NCI-H345 treated with DMSO at 0.1 percent for 48 hours (cell line): ENCODE measurements at regions not wholly inside any gene's neighbourhood (a gene's known extent, or its start where the extent isn't known, plus 50 kb on each side); places are given as distances from the start of the nearest gene placed in this dataset.

Experiments used
- DNase-seq: peaks from one replicate; lab custom pipeline; 2025; ENCODE audit not compliant: unreplicated experiment; lab: John Stamatoyannopoulos, UW

DNA sequence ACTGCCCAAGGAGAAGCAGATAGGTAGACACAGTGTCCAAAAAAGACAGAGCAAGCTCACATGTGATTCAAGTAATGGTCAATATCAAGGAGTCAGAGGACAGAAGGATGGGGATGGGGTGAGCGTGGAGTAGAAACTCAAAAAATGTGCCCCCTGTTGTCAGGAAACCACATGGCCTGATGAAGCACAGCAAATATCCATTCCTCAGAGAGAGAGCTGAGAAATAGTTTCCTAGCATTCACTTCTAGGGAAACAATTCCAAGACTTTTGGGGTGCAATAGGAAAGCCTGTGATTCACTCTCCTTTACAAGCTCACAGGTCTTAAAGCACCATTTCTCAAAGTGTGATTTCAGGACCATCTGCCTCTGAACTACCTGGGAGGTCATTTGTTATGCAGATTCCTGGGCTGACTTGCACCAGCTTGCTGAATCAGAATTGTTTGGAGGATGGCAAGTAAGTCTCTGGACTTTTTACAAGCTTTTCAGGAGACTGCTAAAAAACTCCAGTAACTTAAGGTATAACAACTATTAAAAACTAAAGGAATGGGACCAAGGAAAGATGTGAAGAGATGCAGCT lies 432.8 kb downstream of the HDGFL1 start:
- no peak for DNase-seq

DNA sequence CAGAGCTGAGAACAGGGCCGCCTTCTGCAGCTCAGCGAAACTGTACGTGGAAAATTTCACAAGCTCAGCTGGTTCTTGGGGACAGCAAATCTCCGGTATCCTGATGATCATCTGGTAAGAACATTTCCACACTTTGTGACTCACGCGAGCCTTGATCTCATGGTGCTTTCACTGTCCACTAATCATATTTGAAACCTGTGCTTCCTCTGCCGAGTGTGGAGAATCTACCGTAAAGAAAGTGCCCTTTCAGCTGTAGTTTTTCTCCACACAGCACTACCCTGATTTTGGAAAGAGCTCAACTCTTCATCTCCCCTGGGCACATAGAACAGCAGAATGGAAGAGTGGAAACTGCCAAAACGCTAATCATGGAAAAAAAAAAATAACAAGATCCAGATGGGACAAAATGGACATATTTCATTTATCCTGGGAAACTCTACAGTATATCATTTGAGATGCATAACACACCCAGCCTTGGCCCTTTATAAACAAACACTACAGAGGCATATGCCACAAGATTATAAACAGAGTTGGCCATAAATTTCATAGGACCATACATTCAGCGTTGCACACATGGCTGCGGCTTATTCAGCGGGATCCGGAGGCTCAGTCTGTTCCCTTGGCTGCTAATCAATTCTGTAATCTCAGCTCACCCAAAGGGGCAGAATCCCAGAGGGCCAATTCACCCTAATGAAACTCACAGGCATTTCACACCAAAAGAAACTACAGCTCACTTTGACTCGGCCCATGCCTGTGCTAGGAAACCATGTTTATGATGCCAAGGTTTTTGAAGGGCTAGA lies 434.5 kb downstream of the HDGFL1 start:
- DNase-seq = no peak

DNA sequence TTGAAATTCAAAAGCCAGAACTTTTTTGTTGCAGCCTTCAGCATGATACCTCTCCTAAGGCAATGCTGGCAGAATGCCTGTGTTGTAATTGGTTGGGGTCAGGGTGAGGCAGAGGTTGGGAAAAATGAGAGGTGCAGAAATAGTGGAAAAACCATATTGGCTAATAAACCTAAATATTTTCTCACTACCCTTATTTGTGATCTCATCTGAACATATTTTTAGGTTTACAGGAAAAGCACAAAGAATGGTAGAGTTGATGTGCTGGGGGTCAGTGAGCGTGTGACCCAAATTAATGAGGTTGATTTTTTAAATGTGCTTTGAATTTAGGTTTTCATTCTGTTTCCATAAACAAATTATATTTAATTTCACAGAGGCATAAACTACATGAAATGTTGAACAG lies 437.3 kb downstream of the HDGFL1 start:
- DNase-seq = no peak

DNA sequence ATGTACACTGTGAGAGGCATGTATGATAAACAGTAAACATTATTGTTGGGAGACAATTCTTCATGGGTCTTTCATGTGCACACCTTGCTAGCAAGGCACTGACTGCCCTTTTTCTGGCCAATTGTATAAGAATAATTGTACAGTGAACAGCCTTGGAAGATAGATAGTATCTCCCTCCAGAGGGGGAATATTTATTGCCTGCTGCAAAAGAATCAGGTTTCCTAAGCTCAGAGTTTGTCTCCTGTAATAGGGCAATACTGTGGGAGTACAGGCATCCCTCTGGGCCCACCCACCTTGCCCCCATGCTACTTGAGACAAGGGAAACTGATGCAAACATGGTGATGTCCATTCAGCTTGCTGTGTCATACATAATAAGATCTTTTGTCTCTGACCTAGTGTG lies 442.2 kb downstream of the HDGFL1 start:
- DNase-seq = no peak

DNA sequence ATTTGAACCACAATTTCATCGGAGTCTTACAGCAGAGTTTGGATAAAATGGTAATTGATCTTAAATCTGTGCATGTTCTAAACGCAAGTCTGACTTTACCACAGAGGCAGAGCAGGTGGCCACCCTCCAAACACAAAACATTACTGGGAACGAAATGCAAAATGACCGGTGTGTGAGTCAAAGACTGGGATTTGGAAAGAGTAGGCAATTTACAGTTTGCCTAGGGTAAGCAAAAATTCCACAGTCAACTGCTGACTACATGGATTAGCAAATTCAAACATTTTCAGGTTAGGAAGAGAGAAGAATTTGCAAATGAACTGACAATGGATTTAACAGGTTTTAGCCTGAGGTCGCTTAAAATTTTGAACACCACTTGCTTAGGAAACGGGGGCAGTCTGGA lies 444.4 kb downstream of the HDGFL1 start:
- DNase-seq = no peak

DNA sequence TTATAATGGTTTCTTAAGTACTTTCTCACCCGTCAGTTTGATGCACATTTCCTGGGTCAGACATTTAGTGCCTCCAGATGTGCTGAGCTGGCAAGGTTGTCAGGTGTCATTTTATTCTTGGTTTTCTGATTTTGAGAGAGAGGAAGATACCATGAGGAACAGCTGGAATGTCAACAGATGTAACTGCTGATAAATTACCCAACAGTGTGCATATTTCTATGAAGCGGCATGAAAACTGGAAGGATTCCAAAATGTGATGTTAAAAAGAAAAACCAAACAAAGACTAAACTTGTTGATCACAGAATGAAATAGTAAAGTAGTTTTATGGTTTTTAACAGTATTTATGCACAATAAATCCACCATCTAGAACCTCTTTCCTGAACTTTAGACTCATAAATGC lies 447.3 kb downstream of the HDGFL1 start:
- DNase-seq = no peak

DNA sequence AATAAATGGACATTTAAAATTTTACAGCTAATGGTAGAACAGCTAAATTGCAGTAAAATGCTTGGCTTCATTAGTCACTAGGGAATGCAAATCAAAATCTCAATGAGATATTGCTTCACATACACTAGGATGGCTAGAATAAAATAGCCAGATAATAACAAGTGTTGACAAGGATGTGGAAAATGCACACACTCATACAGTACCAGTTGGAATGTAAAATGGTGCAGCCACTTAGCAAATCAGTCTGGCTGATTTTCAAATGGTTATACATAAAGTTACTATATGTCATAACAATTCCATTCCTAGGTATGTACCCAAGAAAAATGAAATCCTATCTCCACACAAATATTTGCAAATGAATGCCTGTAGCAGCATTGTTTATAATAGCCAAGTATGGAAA lies 452.1 kb downstream of the HDGFL1 start:
- DNase-seq = no peak

DNA sequence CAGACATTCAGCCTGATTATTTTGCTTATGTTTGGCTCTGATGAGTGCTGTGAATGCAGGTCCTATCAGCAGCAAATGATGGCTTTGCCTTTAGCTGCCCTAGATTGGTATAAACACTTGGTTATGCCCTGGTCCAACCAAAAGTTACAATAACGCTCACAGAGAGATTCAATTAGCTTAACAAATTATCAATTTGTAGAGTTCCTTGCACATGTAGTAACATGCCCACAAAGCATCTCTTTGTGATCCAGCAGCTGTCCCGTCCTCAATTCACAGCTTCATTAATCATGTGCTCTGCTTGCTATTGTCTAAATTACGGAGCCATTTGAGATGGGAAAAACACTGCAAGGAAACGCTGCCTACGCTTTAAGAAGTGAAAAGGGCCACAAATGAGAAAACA lies 457.9 kb downstream of the HDGFL1 start:
- peak; percentile 79 for DNase-seq

DNA sequence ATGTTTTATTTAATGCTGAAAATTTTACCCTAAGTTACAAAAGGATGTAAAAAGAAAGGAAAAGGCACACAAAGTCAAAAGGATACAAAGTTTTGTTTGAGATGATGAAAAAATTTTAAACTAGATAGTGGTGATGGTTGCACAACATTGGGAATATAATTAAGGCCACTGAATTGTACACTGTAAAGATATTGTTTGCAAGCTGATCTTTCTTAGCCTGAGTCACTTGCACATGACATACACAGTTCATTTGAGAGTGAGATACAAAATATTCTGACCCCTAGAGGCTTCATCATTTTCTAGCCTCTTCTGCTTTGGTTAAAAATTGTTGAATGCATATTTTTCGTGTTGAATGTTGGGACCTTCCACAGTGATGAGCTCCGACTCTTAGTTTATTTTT lies 462.6 kb downstream of the HDGFL1 start:
- no peak for DNase-seq

DNA sequence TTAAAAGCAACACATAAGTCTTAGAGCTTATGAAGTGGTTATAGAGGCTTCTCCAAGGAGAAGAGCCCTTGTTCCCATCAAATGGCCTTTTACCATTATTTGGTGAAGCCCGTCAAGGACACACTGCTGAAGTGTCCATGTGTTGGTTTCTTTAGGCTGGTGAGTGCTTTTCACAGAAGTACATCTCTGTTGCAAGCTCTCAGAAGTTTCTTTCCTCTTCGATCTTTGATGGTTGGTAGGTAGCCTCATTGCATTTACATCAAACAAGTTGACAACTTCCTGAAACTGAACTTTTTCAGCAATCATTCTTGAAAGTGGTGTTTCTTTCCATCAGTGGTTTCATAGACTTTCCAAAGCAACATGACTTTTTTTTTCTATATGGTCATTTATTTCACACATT lies 465.6 kb downstream of the HDGFL1 start:
- no peak for DNase-seq

DNA sequence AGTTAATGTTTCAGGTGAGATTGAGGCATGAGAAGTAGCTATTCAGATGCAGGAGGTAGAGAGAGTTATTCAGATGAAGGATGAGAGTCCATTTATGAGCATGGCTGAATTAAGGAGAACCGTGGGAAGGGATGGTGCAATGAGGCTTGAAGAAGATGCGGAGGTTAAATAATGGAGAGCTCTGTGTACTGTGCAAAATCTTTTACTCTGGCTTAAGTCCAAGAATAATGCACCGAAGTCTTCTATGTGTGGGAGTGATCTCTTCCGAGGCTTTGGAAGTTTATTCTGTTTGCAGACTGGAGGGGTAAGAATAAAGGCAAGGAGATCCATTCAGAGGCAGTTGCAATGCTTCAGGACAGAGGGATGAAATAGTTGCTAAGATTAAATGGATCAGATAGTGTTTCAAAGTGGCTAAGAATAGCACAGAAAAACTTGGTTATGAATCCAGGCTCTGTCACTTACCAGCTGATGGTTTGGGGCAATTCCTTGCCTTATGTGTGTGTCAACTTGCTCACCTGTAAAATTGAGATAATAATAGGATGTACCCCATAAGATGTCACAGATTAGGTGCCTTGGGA lies 467.1 kb downstream of the HDGFL1 start:
- DNase-seq = no peak

DNA sequence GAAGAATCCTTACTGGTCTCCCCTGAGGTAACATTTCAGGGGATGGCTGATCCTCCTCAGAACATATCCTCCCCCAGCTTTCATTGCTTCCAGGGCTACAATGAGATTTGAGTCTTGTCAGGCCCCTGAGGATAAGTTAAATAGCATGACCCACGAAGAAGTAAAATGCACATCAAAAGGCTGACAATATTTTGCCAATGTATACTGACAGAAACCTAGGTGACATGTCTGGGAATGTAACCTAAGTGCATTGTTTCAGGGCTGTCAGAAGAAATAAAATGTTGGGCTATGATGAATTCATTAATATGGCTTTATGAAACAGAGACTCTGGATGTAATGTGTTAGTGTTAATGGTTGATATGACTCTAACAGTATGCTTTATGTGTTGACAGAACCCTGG lies 471.5 kb downstream of the HDGFL1 start:
- no peak for DNase-seq

DNA sequence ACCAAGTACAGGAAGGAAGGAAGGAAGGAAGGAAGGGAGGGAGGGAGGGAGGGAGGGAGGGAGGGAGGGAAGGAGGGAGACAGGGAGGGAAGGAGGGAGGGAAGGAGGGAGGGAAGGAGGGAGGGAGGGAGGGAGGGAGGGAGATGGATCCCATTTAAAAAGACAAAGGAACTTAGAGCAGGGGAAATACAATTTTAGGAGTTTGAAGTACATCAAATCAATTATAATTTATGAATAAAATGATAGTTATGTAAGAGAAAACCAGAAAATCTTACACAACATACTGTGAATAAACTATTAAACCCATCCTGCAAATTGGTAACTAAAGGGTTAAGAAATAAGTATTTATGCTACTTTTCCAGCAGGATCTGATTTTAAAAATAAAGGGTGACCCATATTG lies 475.9 kb downstream of the HDGFL1 start:
- DNase-seq = no peak

DNA sequence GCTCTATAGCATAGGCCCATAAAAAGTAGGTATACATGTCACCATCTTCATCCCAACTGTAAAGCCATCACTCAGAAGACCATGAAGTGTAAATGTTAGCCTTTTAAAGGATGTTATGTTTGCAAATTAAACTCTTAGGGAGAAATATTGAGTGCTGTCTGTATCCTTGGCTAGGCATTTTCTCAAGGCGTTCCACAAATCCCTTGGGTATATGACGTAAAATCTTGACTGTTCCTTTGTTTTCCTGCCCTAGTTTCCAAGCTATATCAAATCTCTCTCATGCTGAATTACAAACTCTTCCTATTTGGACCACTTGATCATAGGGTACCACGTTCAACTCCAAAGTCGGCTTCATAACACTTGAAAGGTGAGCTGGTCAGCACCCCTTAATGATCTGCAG lies 486.2 kb downstream of the HDGFL1 start:
- DNase-seq = no peak

DNA sequence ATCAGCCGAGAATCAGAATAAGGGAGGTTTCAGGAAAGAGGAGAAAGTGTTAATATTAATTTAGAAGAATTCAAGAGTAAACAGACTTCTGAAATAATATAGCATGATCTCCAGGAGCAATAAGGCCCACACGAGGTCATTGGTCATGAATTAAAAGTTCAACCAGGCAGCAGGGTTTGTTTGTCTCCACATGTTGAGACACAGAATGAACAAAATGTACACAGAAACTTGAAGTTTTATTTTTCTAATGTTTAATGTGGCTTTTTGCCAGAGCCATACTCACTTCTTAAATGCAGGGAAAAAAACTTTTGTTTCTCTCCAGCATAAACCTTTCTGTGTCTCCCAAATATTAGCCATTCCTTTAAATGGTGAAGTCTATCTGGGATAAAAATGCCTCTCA lies 504.5 kb downstream of the HDGFL1 start:
- no peak for DNase-seq

DNA sequence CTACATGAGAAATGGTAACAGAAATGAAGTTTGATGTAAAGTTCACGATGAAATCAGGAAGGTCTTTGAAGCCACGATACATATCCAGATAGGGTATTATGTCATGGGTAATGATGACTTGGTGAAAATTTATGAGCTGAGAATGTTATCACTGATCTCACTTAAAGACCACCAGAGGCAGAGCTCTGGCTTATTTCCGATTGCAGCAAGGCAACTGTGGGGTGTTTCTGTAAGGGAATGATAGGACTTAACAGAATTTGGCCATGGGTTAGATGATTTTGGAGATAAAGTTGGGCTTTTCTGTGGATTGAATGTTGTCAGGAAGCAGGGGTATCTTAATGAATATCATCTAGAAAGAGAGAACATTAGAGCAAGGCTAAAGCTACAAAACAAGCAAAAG lies 508.4 kb downstream of the HDGFL1 start:
- no peak for DNase-seq

DNA sequence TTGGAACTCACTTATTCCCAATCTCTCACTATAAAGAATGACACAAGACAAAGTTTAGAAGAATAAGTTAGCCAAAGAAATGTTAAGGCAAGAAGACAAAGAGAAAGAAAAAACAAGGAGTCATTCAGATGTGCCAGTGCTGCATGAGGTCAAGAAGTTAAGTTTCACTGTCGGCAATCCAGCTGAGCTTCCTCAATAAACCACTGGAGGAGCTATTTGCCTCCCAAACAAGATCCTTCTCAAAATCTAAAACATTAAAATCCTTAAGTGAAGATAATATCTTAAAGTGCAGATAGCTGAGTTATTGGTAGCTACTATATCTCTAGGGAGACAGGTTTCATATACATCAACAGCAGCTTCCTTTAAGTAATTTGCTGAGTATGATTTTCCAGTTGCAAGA lies 512.3 kb downstream of the HDGFL1 start:
- DNase-seq = no peak

DNA sequence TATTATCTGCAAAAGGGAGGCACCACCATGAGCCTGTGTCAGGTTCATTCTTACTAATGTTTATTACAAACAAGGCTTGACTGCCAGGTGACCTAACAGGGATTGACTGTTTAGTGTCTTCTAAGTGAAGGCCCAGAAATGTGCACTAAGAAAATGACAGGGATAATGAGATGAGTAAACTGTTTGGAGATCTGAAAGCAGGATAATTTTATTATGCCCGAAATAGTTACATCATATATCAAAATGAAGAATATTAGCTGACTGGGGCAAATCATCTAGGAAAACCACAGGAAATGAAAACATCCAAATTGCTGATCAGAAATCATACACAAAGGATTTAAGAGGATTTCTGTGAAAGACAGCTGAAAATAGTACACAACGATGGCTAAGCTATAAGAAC lies 516.7 kb downstream of the HDGFL1 start:
- no peak for DNase-seq

DNA sequence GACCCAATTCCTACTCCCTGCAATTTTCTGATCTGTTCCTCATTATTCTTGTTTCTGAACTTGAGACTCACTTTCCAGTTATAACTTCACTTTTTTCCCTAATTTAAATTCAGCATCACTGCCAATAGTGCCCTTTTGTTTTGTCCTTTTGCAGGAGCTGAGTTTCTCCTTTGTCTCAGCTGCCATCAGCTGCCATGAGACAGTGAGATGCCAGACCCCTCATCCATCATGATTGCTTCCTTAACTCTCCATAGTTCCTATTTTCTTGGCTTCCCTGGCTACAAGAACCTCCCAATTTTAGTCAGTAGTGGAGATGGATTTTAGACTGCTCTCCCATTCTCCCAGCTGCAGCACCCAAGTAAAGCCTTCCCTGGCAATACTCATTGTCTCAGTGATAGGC lies 518.1 kb downstream of the HDGFL1 start:
- no peak for DNase-seq

DNA sequence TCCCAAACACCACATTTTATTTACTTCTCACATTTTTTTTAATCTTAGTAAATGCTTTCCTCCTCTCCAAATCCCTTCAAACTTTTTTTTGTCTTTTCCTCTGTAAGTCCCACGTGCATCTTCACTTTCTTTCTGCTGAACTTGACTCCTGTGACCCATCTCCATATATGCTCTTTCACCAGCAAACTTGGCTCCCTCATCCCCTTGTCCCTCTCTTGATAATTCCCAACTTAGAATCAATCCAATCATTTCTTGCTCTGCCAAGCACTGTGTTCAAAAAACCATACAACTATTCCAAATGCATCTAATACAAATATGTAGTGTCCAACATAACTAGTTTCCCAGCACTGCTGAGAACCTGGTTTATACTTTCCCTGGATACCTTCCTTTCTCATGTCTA lies 519.4 kb downstream of the HDGFL1 start:
- no peak for DNase-seq

DNA sequence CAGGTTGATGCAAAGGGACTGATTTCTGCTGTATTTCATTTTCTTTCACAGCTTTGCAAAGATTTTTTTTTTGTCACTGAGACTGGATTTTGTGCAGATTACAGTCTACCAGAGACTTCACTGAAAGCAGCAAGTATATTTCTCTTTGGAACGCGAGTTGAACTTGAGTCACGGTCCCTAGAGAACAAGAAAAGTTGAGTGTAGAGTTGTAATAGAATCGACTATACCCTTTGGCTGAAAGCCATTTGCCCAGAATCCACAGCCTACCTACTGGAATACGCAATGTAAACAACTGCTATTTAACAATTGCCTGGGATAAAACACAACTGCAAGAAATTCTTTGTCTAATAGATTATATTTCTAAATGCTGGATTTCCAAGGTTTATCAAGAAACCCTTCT lies 520.6 kb downstream of the HDGFL1 start:
- no peak for DNase-seq

DNA sequence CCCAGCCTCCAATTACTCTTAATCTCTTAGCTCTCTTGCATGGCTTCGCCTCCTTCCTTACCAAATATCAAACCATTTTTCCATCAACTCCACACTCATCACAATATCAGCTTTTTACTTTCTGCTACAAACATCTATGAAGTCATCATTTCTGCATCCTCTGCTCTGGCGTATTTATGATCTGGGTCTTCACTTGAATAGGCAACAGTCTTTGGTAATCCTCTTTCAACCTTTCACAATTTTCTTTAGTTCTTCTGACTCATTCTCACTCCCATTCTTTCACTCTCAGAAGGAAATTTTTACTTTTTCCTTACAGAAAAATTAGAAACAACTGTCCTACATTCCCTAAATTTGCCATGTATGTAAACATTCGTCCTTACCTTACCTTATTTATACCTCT lies 522.4 kb downstream of the HDGFL1 start:
- DNase-seq = no peak

DNA sequence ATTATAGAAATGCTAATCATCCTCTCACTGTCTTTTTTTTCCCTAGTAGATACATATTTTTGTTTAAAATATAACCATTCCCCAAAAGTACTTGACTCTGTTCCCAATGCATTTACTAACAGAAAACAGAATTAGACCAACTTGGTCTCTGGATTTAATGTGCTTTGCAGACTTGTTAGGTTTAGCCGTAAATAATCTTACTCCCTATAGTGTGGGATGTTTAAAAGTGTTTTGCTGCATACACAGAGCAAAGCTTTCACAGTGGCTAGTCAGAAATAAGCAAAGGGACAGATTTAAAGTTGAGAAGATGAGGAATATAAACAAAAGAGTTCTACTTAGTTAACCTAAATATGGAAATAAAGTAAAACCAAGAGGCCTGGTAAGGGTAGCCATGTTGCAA lies 527.5 kb downstream of the HDGFL1 start:
- DNase-seq = no peak
